ENCODE measurements at regions not wholly inside any gene's neighbourhood (a gene's known extent, or its start where the extent isn't known, plus 50 kb on each side); places are given as distances from the start of the nearest gene placed in this dataset.

- no peak overlapping the region for H3K4me3 ChIP-seq (ENCODE audit: low read depth, low read length)
- no peak for TF ChIP-seq CTCF (IDR thresholded peaks at IDR 0.05; ENCODE audit: low read depth, low read length)
- no peak for DNase-seq (ENCODE audit: low read depth, low spot score)
- in situ Hi-C loops (cut with HindIII; ENCODE audit: low sequenced_read_pairs), result no loop called here
Observed at GRCh38 chr6:27066381-27066780, 181.1 kb upstream of the PRSS16 start.

GRCh38 chr6:27066802-27067201 lies 180.7 kb upstream of the PRSS16 start:
- no peak overlapping the region for H3K4me3 ChIP-seq (ENCODE audit: low read depth, low read length)
- in situ Hi-C loops (cut with HindIII; ENCODE audit: low sequenced_read_pairs), result no loop called here
- no peak for DNase-seq (ENCODE audit: low read depth, low spot score)
- no peak for TF ChIP-seq CTCF (IDR thresholded peaks at IDR 0.05; ENCODE audit: low read depth, low read length)

DNA sequence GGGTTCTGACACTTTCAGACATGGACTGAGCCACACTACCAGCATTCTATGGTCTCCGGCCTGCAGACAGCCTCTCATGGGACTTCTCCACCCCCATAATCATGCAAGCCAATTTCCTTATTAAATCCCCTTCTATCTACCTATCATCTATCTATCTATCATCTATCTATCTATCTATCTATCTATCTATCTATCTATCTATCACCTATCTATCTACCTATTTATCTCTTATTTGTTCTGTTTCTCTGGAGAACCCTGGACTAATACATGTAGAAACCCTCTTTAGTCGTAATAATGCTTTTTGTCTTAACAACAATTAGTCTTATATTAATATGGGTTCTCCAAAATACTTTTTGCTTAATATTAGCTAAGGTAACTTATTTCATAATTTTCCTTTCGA lies 174.1 kb upstream of the PRSS16 start:
- in situ Hi-C loops (cut with HindIII; ENCODE audit: low sequenced_read_pairs), result no loop called here
- no peak for DNase-seq (ENCODE audit: low read depth, low spot score)
- H3K4me3 ChIP-seq (ENCODE audit: low read depth, low read length), result no peak overlapping the region
- TF ChIP-seq CTCF (IDR thresholded peaks at IDR 0.05; ENCODE audit: low read depth, low read length), result no peak

DNA sequence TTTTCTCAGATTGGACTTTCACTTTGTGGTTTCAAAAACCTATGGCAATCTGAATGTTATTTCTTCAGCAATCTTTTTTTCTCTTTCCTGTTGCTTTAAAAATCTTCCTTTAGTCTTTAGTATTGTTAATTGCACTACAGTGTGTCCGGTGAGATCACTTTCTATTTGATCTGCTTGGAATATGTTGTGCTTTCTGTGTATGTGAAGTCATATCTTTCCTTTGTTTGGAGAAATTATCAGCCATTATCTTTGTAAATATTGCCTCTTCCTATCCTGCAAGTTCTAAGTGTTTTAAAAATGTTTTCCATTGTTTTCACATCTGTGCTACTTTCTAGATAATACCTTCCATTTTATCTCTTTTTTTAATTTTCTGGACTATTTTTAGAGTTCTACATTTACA lies 171.4 kb upstream of the PRSS16 start:
- in situ Hi-C loops (cut with HindIII; ENCODE audit: low sequenced_read_pairs), result no loop called here
- TF ChIP-seq CTCF (IDR thresholded peaks at IDR 0.05; ENCODE audit: low read depth, low read length), result no peak
- H3K4me3 ChIP-seq (ENCODE audit: low read depth, low read length), result no peak overlapping the region

GRCh38 chr6:27078734-27079357 lies 168.7 kb upstream of the PRSS16 start:
- peak overlapping the region; percentile 13 for H3K4me3 ChIP-seq (ENCODE audit: low read depth, low read length)
- peak; percentile 68 for TF ChIP-seq CTCF (IDR thresholded peaks at IDR 0.05; ENCODE audit: low read depth, low read length)
- in situ Hi-C loops (cut with HindIII; ENCODE audit: low sequenced_read_pairs), result no loop called here
- DNase-seq (ENCODE audit: low read depth, low spot score), result peak; percentile 67

More for the DNA sequence above, 171.4 kb upstream of the PRSS16 start:
- no peak for DNase-seq (ENCODE audit: low read depth, low spot score)

- in situ Hi-C loops (cut with HindIII; ENCODE audit: low sequenced_read_pairs), result no loop called here
- no peak for TF ChIP-seq CTCF (IDR thresholded peaks at IDR 0.05; ENCODE audit: low read depth, low read length)
- DNase-seq (ENCODE audit: low read depth, low spot score), result no peak
- no peak overlapping the region for H3K4me3 ChIP-seq (ENCODE audit: low read depth, low read length)
Observed at GRCh38 chr6:27081188-27081587, 166.3 kb upstream of the PRSS16 start.

Data from astrocyte of the spinal cord (primary cell).